H1 (cell line): ENCODE measurements at regions not wholly inside any gene's neighbourhood (a gene's known extent, or its start where the extent isn't known, plus 50 kb on each side); places are given as distances from the start of the nearest gene placed in this dataset.

Source experiments
- CTCF ChIA-PET: fragments of 300-600 bp; sonication (Branson Sonifier 250); formaldehyde crosslinking; loops from one replicate; lab custom pipeline; 2021; ENCODE audit not compliant: partially characterized antibody; lab: Charles Lee
- POLR2A ChIA-PET: fragments of 300-600 bp; sonication (Branson Sonifier 250); formaldehyde crosslinking; loops from one replicate; lab custom pipeline; 2021; ENCODE audit warnings: inconsistent platforms; ENCODE audit not compliant: partially characterized antibody; lab: Charles Lee
- DNase-seq, 2 experiments: peaks; one replicate each; pipeline versions ENCODE4 v3.0.0 to v3.0.0-alpha.2; 2010 to 2022; ENCODE audit warnings: low spot score in 2 of 2, low read depth in 1 of 2, mixed read lengths in 1 of 2
- FAIRE-seq: peaks from 2 replicates; lab custom pipeline; 2011; peaks lifted over from hg19 to GRCh38; lab: Jason Lieb, UNC
- H2AFZ ChIP-seq: 2 replicates; pipeline ENCODE4 v1.8.1; 2012; ENCODE audit warnings: low read length, inconsistent platforms
- H2AK5ac ChIP-seq: 2 replicates; pipeline ENCODE4 v1.6.1; 2013; ENCODE audit warnings: low read depth, low read length
- H2BK120ac ChIP-seq: replicated peaks from 2 replicates; pipeline ENCODE3; 2013; ENCODE audit warnings: low read depth, low read length, inconsistent platforms
- H2BK12ac ChIP-seq: 2 replicates; pipeline ENCODE4 v1.6.1; 2013; ENCODE audit warnings: low read depth, low read length
- H2BK15ac ChIP-seq: 2 replicates; pipeline ENCODE4 v1.6.1; 2013; ENCODE audit warnings: low read length
- H2BK20ac ChIP-seq: 2 replicates; pipeline ENCODE4 v1.6.1; 2013; ENCODE audit warnings: low read length
- H2BK5ac ChIP-seq: 2 replicates; pipeline ENCODE4 v1.6.1; 2013; ENCODE audit warnings: low read depth, low read length
- H3K14ac ChIP-seq: 2 replicates; pipeline ENCODE4 v1.6.1; 2013; ENCODE audit warnings: inconsistent platforms; ENCODE audit not compliant: insufficient read length
- H3K18ac ChIP-seq: 2 replicates; pipeline ENCODE4 v1.6.1; 2013; ENCODE audit warnings: low read length; ENCODE audit errors: extremely low read depth
- H3K23ac ChIP-seq: 2 replicates; pipeline ENCODE4 v1.6.1; 2013; ENCODE audit warnings: inconsistent platforms; ENCODE audit not compliant: insufficient read length
- H3K23me2 ChIP-seq: 2 replicates; pipeline ENCODE4 v1.6.1; 2013; ENCODE audit warnings: low read depth, low read length
- H3K27ac ChIP-seq: 2 replicates; pipeline ENCODE4 v1.6.1; 2011; ENCODE audit warnings: low read depth, low read length, inconsistent platforms
- H3K27me3 ChIP-seq, 4 experiments: replicated peaks in 1 of 4; 1 replicate in 1 of 4; 2 replicates in 3 of 4; pipeline versions ENCODE4 v1.6.1 to v1.8.1; 2011 to 2013; ENCODE audit warnings: low read length in 3 of 4, mild to moderate bottlenecking in 3 of 4, inconsistent platforms in 2 of 4, mixed read lengths in 2 of 4, moderate library complexity in 1 of 4; ENCODE audit not compliant: control insufficient read depth in 3 of 4, insufficient read depth in 3 of 4; ENCODE audit errors: extremely low read depth in 1 of 4
- H3K36me3 ChIP-seq, 4 experiments: 2 replicates each; pipeline versions ENCODE4 v1.6.1 to v1.8.1; 2011 to 2013; ENCODE audit warnings: mild to moderate bottlenecking in 4 of 4, low read length in 3 of 4, moderate library complexity in 2 of 4, control low read depth in 1 of 4, inconsistent platforms in 1 of 4; ENCODE audit not compliant: insufficient read depth in 4 of 4, control insufficient read depth in 2 of 4
- H3K4ac ChIP-seq: replicated peaks from 2 replicates; pipeline ENCODE3; 2013; ENCODE audit warnings: low read length, low read depth, mixed read lengths, inconsistent platforms; ENCODE audit not compliant: insufficient read length
- H3K4me1 ChIP-seq, 4 experiments: replicated peaks in 1 of 4; 1 replicate in 1 of 4; 2 replicates in 3 of 4; pipeline versions ENCODE4 v1.6.1 to v1.8.1; 2011 to 2013; ENCODE audit warnings: low read length in 3 of 4, inconsistent platforms in 2 of 4, mixed read lengths in 1 of 4; ENCODE audit not compliant: insufficient read depth in 4 of 4, control insufficient read depth in 3 of 4
- H3K4me2 ChIP-seq, 2 experiments: 2 replicates each; pipeline versions ENCODE4 v1.6.1 to v1.8.1; 2011 to 2013; ENCODE audit warnings: low read depth in 2 of 2, low read length in 2 of 2, control low read depth in 1 of 2, inconsistent platforms in 1 of 2, mild to moderate bottlenecking in 1 of 2; ENCODE audit not compliant: insufficient read depth in 1 of 2
- H3K4me3 ChIP-seq, 4 experiments: fragments of 200-600, 300-600 bp in 1 of 4; sonication (generic), shearing (Covaris generic), sonication (Bioruptor Twin) in 1 of 4; 2 replicates each; pipeline versions ENCODE4 v1.5.1 to v1.8.1; 2011 to 2016; ENCODE audit warnings: low read length in 4 of 4, low read depth in 3 of 4, control low read depth in 2 of 4, inconsistent platforms in 2 of 4, mild to moderate bottlenecking in 2 of 4, mixed read lengths in 1 of 4, moderate library complexity in 1 of 4; ENCODE audit not compliant: insufficient read depth in 2 of 4; ENCODE audit errors: extremely low read depth in 1 of 4
- H3K56ac ChIP-seq: replicated peaks from 2 replicates; pipeline ENCODE3; 2013; ENCODE audit warnings: low read depth, mild to moderate bottlenecking, mixed read lengths, low read length, inconsistent platforms; ENCODE audit not compliant: insufficient read length
- H3K79me1 ChIP-seq: 2 replicates; pipeline ENCODE4 v1.6.1; 2013; ENCODE audit warnings: low read depth, low read length, control low read depth
- H3K79me2 ChIP-seq, 2 experiments: 2 replicates each; pipeline versions ENCODE4 v1.6.1 to v1.8.1; 2012 to 2013; ENCODE audit warnings: low read length in 2 of 2, mild to moderate bottlenecking in 2 of 2, inconsistent platforms in 1 of 2; ENCODE audit not compliant: insufficient read depth in 2 of 2, control insufficient read depth in 1 of 2
- H3K9ac ChIP-seq, 4 experiments: replicated peaks in 1 of 4; 1 replicate in 1 of 4; 2 replicates in 3 of 4; pipeline versions ENCODE4 v1.6.1 to v1.8.1; 2011 to 2013; ENCODE audit warnings: low read depth in 3 of 4, low read length in 3 of 4, control low read depth in 2 of 4, mild to moderate bottlenecking in 2 of 4, moderate library complexity in 2 of 4, inconsistent platforms in 1 of 4; ENCODE audit errors: extremely low read depth in 1 of 4
- H3K9me3 ChIP-seq, 2 experiments: 2 replicates each; pipeline versions ENCODE4 v1.6.1 to v1.8.1; 2012 to 2013; ENCODE audit warnings: mild to moderate bottlenecking in 2 of 2, moderate library complexity in 2 of 2, control low read depth in 1 of 2, inconsistent platforms in 1 of 2, low read depth in 1 of 2, low read length in 1 of 2, mixed read lengths in 1 of 2; ENCODE audit not compliant: insufficient read depth in 2 of 2
- H4K20me1 ChIP-seq, 2 experiments: replicated peaks in 1 of 2; 2 replicates each; pipeline versions ENCODE3 to v1.8.1; 2011 to 2013; ENCODE audit warnings: inconsistent platforms in 2 of 2, low read length in 2 of 2, mild to moderate bottlenecking in 1 of 2; ENCODE audit not compliant: insufficient read depth in 2 of 2, control insufficient read depth in 1 of 2
- H4K5ac ChIP-seq: 2 replicates; pipeline ENCODE4 v1.6.1; 2013; ENCODE audit warnings: low read length, low read depth, mixed read lengths, inconsistent platforms; ENCODE audit not compliant: insufficient read length
- H4K8ac ChIP-seq: 2 replicates; pipeline ENCODE4 v1.8.0; 2013; ENCODE audit warnings: mild to moderate bottlenecking, moderate library complexity, low read length, inconsistent platforms; ENCODE audit not compliant: insufficient read depth; ENCODE audit errors: extremely low read depth
- H4K91ac ChIP-seq: replicated peaks from 2 replicates; pipeline ENCODE3; 2013; ENCODE audit warnings: low read length, mixed read lengths, inconsistent platforms; ENCODE audit not compliant: insufficient read length
- CTCF ChIP-seq, 3 experiments: IDR thresholded peaks; 1 replicate in 2 of 3; 2 replicates in 1 of 3; pipeline versions ENCODE4 v1.5.1 to v1.6.1; 2011; ENCODE audit warnings: low read length in 3 of 3, mild to moderate bottlenecking in 3 of 3, inconsistent platforms in 2 of 3, low read depth in 1 of 3, moderate library complexity in 1 of 3; ENCODE audit not compliant: insufficient read depth in 1 of 3; ENCODE audit errors: control extremely low read depth in 1 of 3
- JUND ChIP-seq: IDR thresholded peaks from 2 replicates; pipeline ENCODE4 v1.6.1; 2011; ENCODE audit warnings: mild to moderate bottlenecking, improper control_type of control experiment, low read length
- MAFK ChIP-seq: IDR thresholded peaks from 2 replicates; pipeline ENCODE4 v1.6.1; 2012; ENCODE audit warnings: low read depth, mild to moderate bottlenecking, improper control_type of control experiment, low read length
- RAD21 ChIP-seq, 2 experiments: IDR thresholded peaks in 1 of 2; conservative IDR thresholded peaks in 1 of 2; 2 replicates each; pipeline ENCODE4 v1.6.1; 2011; ENCODE audit warnings: low read depth in 2 of 2, low read length in 2 of 2, improper control_type of control experiment in 1 of 2, inconsistent platforms in 1 of 2, mild to moderate bottlenecking in 1 of 2, moderate library complexity in 1 of 2
- SUZ12 ChIP-seq: fragments of 200-600 bp; sonication (generic); IDR thresholded peaks from 2 replicates; pipeline ENCODE4 v1.6.1; 2012; ENCODE audit warnings: mild to moderate bottlenecking, inconsistent platforms, low read length, moderate library complexity, mixed read lengths
- WGBS, 2 experiments: shearing (Covaris generic) in 1 of 2; methylation state at CpG; one replicate each; pipeline versions ENCODE4 v1.1.6 to v1.1.7; 2013 to 2015; ENCODE audit warnings: low lambda C conversion rate in 2 of 2, mixed read lengths in 2 of 2, inconsistent platforms in 1 of 2, low coverage in 1 of 2, missing lambda C conversion rate in 1 of 2; ENCODE audit not compliant: insufficient replicate concordance in 2 of 2, insufficient coverage in 1 of 2, insufficient read length in 1 of 2; ENCODE audit errors: extremely low coverage in 1 of 2, missing lambda C conversion rate in 1 of 2; 5-methylcytosine and 5-hydroxymethylcytosine counted together

GRCh38 chr21:20443558-20444155 is 554.6 kb upstream of the NCAM2 start:
- no peak overlapping the region for H3K4ac ChIP-seq

More at GRCh38 chr21:20443558-20444155, 554.6 kb upstream of the NCAM2 start:
- no peak overlapping the region for H2BK20ac ChIP-seq
- no peak overlapping the region for H2BK12ac ChIP-seq
- FAIRE-seq (peak; percentile 72), DNase-seq (no peak)
- no peak overlapping the region for H2BK15ac ChIP-seq
- H4K91ac ChIP-seq, result no peak overlapping the region
- H3K27me3 ChIP-seq, result no peaks in the 10 kb centered on the region
- H3K27ac ChIP-seq, result no peak overlapping the region
- no peaks in the 10 kb centered on the region for H3K79me2 ChIP-seq
- H4K20me1 ChIP-seq, result no peaks in the 10 kb centered on the region
- H2AK5ac ChIP-seq, result no peak overlapping the region
- ChIA-PET CTCF (interaction anchor here (0.6 to 2.0 kb wide), 23 partner anchors 9 to 553 kb away, joined by 3 to 8 read pairs (median 3); no protein-coding TSS in a partner anchor), POLR2A (no interaction called here)
- no peak overlapping the region for H4K5ac ChIP-seq
- H3K4me3 ChIP-seq, result no peak overlapping the region
- H2AFZ ChIP-seq, result no peak overlapping the region
- 71% methylated on average over 13 of the region's 13 CpGs; no CpG with 5 or more reads in 1 of the 2 experiments for WGBS, 2 experiments
- H2BK5ac ChIP-seq, result no peak overlapping the region
- no peaks in the 10 kb centered on the region for H3K79me1 ChIP-seq
- no peak overlapping the region for H2BK120ac ChIP-seq
- no peak overlapping the region for H3K18ac ChIP-seq
- H4K8ac ChIP-seq, result no peak overlapping the region
- H3K23me2 ChIP-seq, result no peaks in the 10 kb centered on the region
- no peak overlapping the region for H3K14ac ChIP-seq
- H3K9me3 ChIP-seq, result no peaks in the 10 kb centered on the region
- no peaks in the 10 kb centered on the region for H3K36me3 ChIP-seq
- no peaks in the 10 kb centered on the region for H3K4me1 ChIP-seq
- H3K23ac ChIP-seq, result no peak overlapping the region
- H3K56ac ChIP-seq, result no peak overlapping the region
- H3K4me2 ChIP-seq, result no peak overlapping the region
- no peak overlapping the region for H3K9ac ChIP-seq
- TF ChIP-seq RAD21 (IDR thresholded peaks at IDR 0.05 in 1 of 2, conservative IDR thresholded peaks at IDR 0.05 in 1 of 2; ENCODE audit: low read depth in 2 of 2, low read length in 2 of 2), result peak; percentile 72 to 81
- no peak for TF ChIP-seq SUZ12
- TF ChIP-seq MAFK, result no peak
- no peak for TF ChIP-seq JUND
- TF ChIP-seq CTCF (IDR thresholded peaks at IDR 0.05; ENCODE audit: control extremely low read depth in 1 of 3, insufficient read depth in 1 of 3, low read depth in 1 of 3, low read length in 3 of 3), result peak in 2 of 3 experiments; percentile 68 to 72; a peak in 3 of 4 replicates
